Esophagus muscularis mucosa (tissue), 4 donors: ENCODE measurements at regions not wholly inside any gene's neighbourhood (a gene's known extent, or its start where the extent isn't known, plus 50 kb on each side); places are given as distances from the start of the nearest gene placed in this dataset.
"Not testable (repeated sequence)": the region's sequence is repeated elsewhere in the genome, so short reads cannot be mapped to it uniquely, and the experiment has no call there.

Experiments used
- DNase-seq: peaks from one replicate; pipeline ENCODE4 v3.0.0-alpha.2; 2017; ENCODE audit errors: extremely low spot score
- H3K27ac ChIP-seq, 4 donors: fragments of 200-600 bp; sonication (generic); replicated peaks in 1 of 4; 1 replicate in 3 of 4; 2 replicates in 1 of 4; pipeline ENCODE4 v1.5.1; 2016 to 2019; ENCODE audit warnings: mild to moderate bottlenecking in 1 of 4
- H3K27me3 ChIP-seq, 4 donors: fragments of 200-600 bp; sonication (generic); one replicate each; pipeline versions ENCODE4 v1.5.1 to v1.6.0; 2016 to 2019
- H3K36me3 ChIP-seq, 4 donors: fragments of 200-600 bp; sonication (generic); one replicate each; pipeline ENCODE4 v1.5.1; 2016 to 2019
- H3K4me1 ChIP-seq, 4 donors: fragments of 200-600 bp; sonication (generic); one replicate each; pipeline ENCODE4 v1.5.1; 2016 to 2019
- H3K4me3 ChIP-seq, 4 donors: fragments of 200-600 bp; sonication (generic); 1 replicate in 2 of 4; 2 replicates in 2 of 4; pipeline ENCODE4 v1.5.1; 2016 to 2019; ENCODE audit warnings: mild to moderate bottlenecking in 4 of 4, moderate library complexity in 1 of 4
- H3K9me3 ChIP-seq, 4 donors: fragments of 200-600 bp; sonication (generic); 1 replicate in 3 of 4; 2 replicates in 1 of 4; pipeline ENCODE4 v1.5.1; 2016 to 2019
- POLR2AphosphoS5 ChIP-seq, 2 donors: sonication (generic); formaldehyde crosslinking; IDR thresholded peaks; one replicate each; pipeline ENCODE4 v1.6.1; 2017; ENCODE audit warnings: antibody characterized with exemption in 2 of 2
- WGBS: methylation state at CpG from one replicate; pipeline ENCODE4 v1.1.5; 2018; 5-methylcytosine and 5-hydroxymethylcytosine counted together
- intact Hi-C: fragments of 100-400 bp; cut with DNase I; formaldehyde crosslinking; loops from one replicate; pipeline ENCODE4 v1.15.1; 2023

DNA sequence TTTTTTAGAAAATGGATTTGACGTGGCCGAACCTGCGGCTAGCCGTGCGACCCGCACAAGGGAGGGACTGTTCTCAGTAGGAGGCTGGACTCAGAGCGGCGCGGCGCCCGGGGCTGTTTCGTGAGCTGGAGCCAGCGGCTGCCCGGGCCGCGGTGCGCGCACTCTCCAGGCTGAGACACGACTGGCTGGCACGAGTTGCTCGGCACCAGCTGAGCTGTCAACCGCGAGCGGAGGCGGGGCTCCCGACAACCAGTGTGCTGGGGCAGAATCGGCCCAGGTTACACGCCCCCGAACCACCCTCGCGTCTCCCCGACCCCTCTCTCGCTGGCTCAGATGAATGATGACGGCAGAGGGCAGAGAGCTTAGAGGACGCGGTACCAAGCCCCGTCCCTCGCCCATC, 182.3 kb upstream of the NBPF9 start:
- peak in 1 of 2 donors; percentile 32 for TF ChIP-seq POLR2AphosphoS5 (IDR thresholded peaks at IDR 0.05)
- H3K27me3 ChIP-seq, H3K36me3 ChIP-seq, H3K27ac ChIP-seq, intact Hi-C loops, H3K9me3 ChIP-seq, H3K4me1 ChIP-seq, DNase-seq: not testable (repeated sequence)
- no CpG with 5 or more reads among the region's 38 CpGs for WGBS
- H3K4me3 ChIP-seq = peak overlapping the region; percentile 25 to 52 (median 35)

DNA sequence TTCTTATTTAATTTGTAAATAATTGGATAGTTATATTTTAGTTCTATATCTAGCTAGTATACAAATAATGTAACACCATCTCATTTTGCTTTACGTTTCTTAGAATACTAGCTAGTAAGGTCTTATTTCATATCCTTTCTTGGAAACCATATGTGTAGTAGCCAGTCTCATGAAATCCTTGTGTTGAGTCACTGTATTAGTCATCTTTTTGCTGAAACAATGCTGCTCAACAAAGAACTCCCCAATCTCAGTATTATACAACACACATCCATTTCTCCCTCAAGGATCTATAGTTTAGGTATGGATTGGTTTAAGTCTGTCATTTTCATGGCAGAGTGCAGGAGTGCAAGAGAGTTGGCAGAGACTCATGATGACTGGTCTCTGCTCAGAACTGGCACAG, 185.2 kb upstream of the NBPF9 start:
- DNase-seq = not testable (repeated sequence)
- WGBS = 94% methylated on average over 1 of the region's 1 CpG

DNA sequence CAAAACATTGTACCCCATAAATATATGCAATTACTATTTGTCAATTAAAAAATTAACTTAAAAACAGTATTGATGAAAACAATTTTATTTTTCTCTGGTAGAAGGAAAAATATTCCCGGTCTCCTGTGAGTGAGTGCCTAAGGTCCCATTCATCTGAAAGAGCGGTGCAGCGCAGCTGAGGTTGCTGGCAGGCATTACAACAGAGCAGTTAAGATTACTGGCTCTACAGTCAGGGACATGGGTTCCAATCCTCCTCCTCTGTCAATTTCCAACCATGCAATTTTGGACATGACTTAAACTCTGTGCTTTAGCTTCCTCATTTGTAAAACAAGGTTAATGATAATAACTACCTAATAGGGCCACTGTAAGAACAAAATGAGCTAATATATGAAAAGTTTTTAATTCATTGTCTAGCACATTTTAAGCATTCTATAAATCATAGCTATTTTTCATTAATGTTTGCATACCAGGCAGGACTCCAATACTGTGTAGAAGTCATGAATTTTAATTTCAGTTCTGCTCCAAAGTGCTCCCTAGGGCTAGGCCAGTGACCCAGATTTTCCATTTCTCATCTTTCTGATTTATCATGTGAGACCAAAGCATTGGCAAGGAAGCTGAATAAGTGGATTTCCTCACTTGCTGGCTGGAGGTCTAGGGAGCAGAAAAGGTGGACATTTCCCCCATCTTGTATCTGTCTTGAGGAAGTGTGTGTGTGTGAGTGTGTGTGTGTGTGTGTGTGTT, 174.2 kb upstream of the NBPF19 start:
- no CpG with 5 or more reads among the region's 3 CpGs for WGBS
- DNase-seq, H3K4me1 ChIP-seq, H3K27me3 ChIP-seq, H3K36me3 ChIP-seq, intact Hi-C loops, H3K4me3 ChIP-seq, H3K27ac ChIP-seq, H3K9me3 ChIP-seq: not testable (repeated sequence)

More for the DNA sequence above, 185.2 kb upstream of the NBPF9 start:
- H3K4me3 ChIP-seq, H3K27ac ChIP-seq, intact Hi-C loops, H3K4me1 ChIP-seq, H3K36me3 ChIP-seq, H3K9me3 ChIP-seq, H3K27me3 ChIP-seq: not testable (repeated sequence)

DNA sequence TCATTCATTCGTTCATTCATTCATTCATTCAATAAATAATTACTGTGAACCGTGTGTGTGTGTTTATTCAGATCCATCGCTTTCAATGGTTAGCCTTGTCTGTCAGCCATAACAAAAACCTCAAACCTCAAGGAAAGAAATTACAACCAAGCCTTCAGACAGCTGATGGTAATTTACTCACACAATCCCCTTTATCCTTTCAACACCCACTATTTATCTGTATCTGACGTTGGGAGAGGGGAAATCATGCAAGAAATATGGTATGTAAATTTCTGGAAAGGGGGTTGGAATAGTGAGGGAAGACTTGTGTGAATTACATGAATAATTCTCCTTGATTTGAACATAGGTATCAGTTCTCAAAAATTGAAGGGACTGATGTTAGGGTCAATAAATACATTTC, 173.6 kb upstream of the NBPF19 start:
- WGBS = 75% methylated on average over 4 of the region's 4 CpGs
- H3K36me3 ChIP-seq, H3K27ac ChIP-seq, H3K4me3 ChIP-seq, H3K27me3 ChIP-seq, DNase-seq, H3K9me3 ChIP-seq, H3K4me1 ChIP-seq, intact Hi-C loops: not testable (repeated sequence)

DNA sequence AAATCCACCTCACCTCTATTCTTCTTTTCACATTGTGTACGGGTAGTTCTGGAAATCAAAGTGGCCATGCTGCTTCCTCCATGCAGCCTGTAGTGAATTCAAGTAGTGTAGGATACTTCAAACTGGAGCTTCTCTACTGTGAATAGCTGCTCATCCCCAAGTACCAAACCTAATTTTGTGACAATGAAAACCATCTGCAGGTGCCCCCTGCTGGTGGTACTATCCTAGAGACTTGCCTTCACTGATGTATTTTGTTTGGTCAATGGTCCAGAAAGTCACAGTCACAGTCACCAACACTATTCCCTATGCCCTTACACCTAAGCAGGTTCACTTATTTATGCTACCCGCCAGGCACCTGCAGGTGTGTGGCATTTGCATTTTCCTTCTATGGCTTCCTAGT, 170.0 kb upstream of the NBPF19 start:
- H3K4me1 ChIP-seq, H3K9me3 ChIP-seq, H3K36me3 ChIP-seq, H3K27me3 ChIP-seq, DNase-seq, H3K4me3 ChIP-seq, intact Hi-C loops, H3K27ac ChIP-seq: not testable (repeated sequence)
- WGBS = no CpG with 5 or more reads among the region's 2 CpGs

DNA sequence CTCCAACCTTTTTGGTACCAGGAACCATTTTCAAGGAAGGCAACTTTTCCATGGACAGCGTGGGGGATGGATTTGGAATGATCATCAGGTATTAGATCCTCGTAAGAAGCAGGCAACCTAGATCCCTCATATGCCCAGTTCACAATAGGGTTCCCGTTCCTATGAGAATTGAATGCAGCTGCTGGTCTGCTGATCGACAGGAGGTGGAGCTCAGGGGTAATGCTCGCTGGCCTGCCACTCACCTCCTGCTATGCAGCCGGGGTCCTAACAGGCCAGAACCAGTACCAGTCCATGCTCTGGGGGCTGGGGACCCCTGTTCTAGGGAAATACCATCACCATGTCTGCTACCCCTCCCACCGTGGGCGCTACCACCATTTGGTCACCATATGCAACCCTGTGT, 167.2 kb upstream of the NBPF19 start:
- H3K27me3 ChIP-seq, H3K4me1 ChIP-seq, H3K4me3 ChIP-seq, intact Hi-C loops, DNase-seq, H3K9me3 ChIP-seq, H3K27ac ChIP-seq, H3K36me3 ChIP-seq: not testable (repeated sequence)
- 100% methylated on average over 1 of the region's 8 CpGs for WGBS

DNA sequence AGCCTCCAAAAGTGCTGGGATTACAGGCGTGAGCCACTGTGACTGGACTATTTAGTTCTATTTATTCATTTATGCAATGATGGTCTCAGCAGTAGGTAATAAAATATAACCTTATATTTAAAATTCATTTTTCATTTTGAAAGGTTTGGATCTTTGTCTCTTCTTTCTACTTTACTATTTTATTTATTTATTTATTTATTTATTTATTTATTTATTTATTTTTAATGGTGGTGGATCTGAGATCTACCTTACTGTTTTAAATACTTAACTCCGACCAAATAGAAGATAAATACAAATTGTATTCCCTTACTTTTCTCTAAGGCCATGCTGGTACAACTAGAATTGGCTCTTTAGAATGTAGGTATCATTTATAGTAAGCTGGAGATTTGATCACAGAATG, 159.9 kb upstream of the NBPF19 start:
- H3K27me3 ChIP-seq, H3K27ac ChIP-seq, intact Hi-C loops, H3K9me3 ChIP-seq, H3K4me1 ChIP-seq, H3K4me3 ChIP-seq, DNase-seq, H3K36me3 ChIP-seq: not testable (repeated sequence)
- WGBS = 100% methylated on average over 1 of the region's 2 CpGs

DNA sequence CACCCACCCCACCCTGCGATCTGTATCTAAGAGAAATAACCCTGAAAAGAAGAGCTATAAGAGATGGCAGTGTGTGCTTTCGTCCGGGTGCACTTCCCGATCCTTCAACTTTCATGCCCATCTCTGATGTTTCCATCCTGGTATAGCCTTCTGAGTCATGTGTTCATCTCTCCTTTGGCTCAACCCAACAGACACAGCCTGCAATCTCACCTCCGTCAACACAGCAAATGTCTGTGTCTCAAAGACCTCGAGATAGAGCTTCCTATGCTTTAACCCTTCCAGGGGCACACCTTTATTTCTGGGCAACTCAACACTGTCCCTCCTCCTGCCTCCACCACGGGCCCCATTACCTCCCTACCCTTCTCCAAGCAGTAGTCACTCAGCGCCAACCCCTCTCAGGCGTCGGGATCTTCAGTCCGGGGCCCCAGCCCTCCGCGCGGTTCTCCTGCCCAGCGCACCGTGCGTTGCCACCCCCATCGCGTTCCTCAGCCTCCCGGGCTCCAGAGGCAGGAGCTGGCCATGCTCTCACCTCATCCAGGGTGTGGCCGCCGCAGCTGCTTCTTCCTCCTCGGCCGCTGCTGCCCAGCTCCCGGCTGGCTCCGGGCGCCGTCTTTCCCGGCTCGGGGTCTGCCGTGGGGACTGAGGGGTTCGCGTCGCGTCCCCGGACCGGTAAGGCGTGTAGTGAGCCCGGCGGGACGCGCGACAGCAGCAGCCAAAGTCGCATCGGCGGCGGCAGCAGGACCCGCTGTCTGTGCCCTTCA, 153.7 kb upstream of the NBPF19 start:
- H3K27ac ChIP-seq, H3K9me3 ChIP-seq, intact Hi-C loops, H3K4me3 ChIP-seq, H3K27me3 ChIP-seq, DNase-seq, H3K4me1 ChIP-seq, H3K36me3 ChIP-seq: not testable (repeated sequence)
- no CpG with 5 or more reads among the region's 48 CpGs for WGBS

DNA sequence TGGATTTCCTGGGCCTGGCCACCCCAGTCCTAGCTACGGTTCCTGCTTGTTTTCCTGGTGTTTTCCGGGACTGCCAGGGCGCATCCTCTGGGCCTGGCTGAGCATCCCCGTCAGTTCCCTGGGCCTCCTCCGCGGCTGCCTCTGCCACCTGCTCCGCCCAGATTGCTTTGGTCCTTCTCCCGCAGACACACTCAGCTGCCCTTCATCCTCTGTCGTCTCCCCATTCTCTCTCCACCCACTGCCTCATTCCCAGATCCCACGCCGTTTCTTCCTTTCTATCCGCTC, 153.2 kb upstream of the NBPF19 start:
- intact Hi-C loops = not testable (repeated sequence)
- WGBS = no CpG with 5 or more reads among the region's 12 CpGs

DNA sequence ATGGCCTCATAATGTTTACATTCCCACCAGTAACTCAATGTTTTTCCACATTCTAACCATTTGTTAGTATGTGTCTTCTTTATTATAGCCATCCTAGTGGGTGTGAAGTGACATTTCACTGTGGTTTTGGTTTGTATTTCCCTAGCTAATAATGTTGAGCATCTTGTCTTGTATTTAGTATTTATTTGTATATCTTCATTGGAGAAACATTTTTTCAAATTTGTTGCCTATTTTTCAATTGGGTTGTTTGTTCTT, 144.8 kb upstream of the NBPF19 start:
- H3K9me3 ChIP-seq, intact Hi-C loops, H3K27me3 ChIP-seq, H3K36me3 ChIP-seq, H3K27ac ChIP-seq, DNase-seq, H3K4me1 ChIP-seq, H3K4me3 ChIP-seq: not testable (repeated sequence)

More for the DNA sequence above, 153.2 kb upstream of the NBPF19 start:
- not testable (repeated sequence) for DNase-seq, H3K4me3 ChIP-seq, H3K4me1 ChIP-seq, H3K36me3 ChIP-seq, H3K27ac ChIP-seq, H3K27me3 ChIP-seq, H3K9me3 ChIP-seq

DNA sequence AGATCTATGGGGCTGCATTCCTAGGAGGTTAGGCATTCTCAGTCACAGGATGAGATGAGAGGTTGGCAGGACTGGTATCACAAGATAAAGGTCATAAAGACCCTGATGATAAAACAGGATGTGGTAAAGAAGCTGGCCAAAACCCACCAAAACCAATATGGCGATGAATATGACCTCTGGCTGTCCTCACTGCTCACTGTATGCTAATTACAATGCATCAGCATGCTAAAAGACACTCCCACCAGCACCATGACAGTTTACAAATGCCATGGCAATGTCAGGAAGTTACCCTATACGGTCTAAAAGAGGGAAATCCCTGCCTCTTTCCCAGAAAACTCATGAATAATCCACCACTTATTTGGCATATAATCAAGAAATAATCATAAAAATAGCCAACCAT, 138.8 kb upstream of the NBPF19 start:
- DNase-seq, intact Hi-C loops: not testable (repeated sequence)
- WGBS = no CpG with 5 or more reads among the region's 2 CpGs

DNA sequence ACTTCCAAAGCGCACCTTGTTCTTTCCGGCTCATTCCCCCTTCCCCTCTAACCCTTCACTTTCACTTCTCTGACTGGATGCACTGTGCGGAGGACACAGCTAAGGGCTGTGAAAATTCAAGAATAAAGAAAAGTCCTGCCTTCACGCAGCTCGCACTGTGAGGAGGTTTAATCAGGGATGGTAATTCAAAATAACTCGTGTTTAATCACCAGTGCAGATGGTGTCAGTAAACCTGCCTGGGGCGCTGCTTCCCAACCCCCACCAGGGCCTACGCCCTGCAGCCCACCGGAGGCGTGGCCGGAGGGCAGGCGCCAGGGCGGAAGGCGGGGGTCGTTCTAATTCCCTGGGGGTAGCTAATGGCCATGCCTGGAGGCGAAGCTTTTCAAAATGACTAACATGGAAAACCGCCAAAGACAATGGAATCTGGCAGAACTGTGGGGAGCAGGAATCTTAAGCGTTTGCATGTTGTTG, 136.6 kb upstream of the NBPF19 start:
- H3K4me3 ChIP-seq, H3K36me3 ChIP-seq, intact Hi-C loops, H3K9me3 ChIP-seq, H3K27ac ChIP-seq, H3K27me3 ChIP-seq, H3K4me1 ChIP-seq, DNase-seq: not testable (repeated sequence)
- no CpG with 5 or more reads among the region's 18 CpGs for WGBS

More for the DNA sequence above, 138.8 kb upstream of the NBPF19 start:
- not testable (repeated sequence) for H3K36me3 ChIP-seq, H3K4me1 ChIP-seq, H3K9me3 ChIP-seq, H3K27me3 ChIP-seq, H3K4me3 ChIP-seq, H3K27ac ChIP-seq

DNA sequence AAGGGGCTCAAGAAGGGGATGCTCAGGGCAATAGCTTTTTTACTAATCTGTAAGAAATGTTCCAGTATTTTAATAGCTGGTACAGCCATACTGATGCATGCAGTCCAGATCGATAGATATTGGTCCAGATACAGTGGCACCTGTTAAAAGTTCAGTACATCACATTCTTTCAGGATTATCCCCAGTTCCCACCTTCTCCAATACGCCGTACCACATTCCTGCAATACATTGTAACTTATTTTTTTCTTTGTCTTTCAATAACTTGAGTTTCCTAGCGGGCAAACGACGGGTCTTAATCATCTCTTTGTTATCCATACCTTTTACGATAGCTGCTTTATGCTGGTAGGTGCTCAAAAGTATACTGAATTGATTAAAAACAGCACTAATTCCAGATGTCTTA, 136.1 kb upstream of the NBPF19 start:
- H3K27ac ChIP-seq, H3K4me1 ChIP-seq, H3K4me3 ChIP-seq, H3K27me3 ChIP-seq, H3K36me3 ChIP-seq, H3K9me3 ChIP-seq, intact Hi-C loops, DNase-seq: not testable (repeated sequence)
- WGBS = no CpG with 5 or more reads among the region's 7 CpGs
